OCI-LY3 (cell line): ENCODE measurements at regions not wholly inside any gene's neighbourhood (a gene's known extent, or its start where the extent isn't known, plus 50 kb on each side); places are given as distances from the start of the nearest gene placed in this dataset.

Source experiments
- CTCF ChIP-seq: fragments of 200-600, 300-600 bp; sonication (generic); IDR thresholded peaks from 2 replicates; pipeline ENCODE4 v1.5.1; 2014; ENCODE audit warnings: antibody characterized with exemption, low read length, low read depth
- EZH2phosphoT487 ChIP-seq: fragments of 200-600 bp; shearing (Covaris generic); IDR thresholded peaks from 2 replicates; pipeline ENCODE4 v1.6.1; 2018; ENCODE audit warnings: antibody characterized with exemption, mixed run types, low read depth

GRCh38 chr5:158519433-158520021 lies 580.2 kb downstream of the EBF1 start:
- TF ChIP-seq CTCF, result no peak
- no peak for TF ChIP-seq EZH2phosphoT487
